WTC11 (cell line): ENCODE measurements at regions not wholly inside any gene's neighbourhood (a gene's known extent, or its start where the extent isn't known, plus 50 kb on each side); places are given as distances from the start of the nearest gene placed in this dataset.
"Not testable (repeated sequence)": the region's sequence is repeated elsewhere in the genome, so short reads cannot be mapped to it uniquely, and the experiment has no call there.

Experiments used
- ATAC-seq: fragments of 200-7000 bp; cut with Tn5 transposase; 2 replicates; pipeline ENCODE4 v1.10.0; 2021; ENCODE audit warnings: mild to moderate bottlenecking, moderate library complexity
- CTCF ChIA-PET: fragments of 300-600 bp; sonication (Branson Sonifier 250); formaldehyde crosslinking; loops from one replicate; lab custom pipeline; 2021; ENCODE audit warnings: antibody characterized with exemption; lab: Charles Lee
- POLR2A ChIA-PET: fragments of 350-600 bp; sonication (Branson Sonifier 250); formaldehyde crosslinking; loops from one replicate; lab custom pipeline; 2021; ENCODE audit warnings: antibody characterized with exemption; lab: Charles Lee
- DNase-seq: peaks from one replicate; pipeline ENCODE4 v3.0.0; 2021; ENCODE audit warnings: low spot score
- H3K27ac Mint-ChIP-seq: 2 replicates; pipeline ENCODE4 v1.8.0; 2021; ENCODE audit warnings: mixed read lengths
- H3K27me3 Mint-ChIP-seq: 2 replicates; pipeline ENCODE4 v1.8.0; 2021; ENCODE audit warnings: low read depth, mild to moderate bottlenecking, moderate library complexity, mixed read lengths
- H3K36me3 Mint-ChIP-seq: 2 replicates; pipeline ENCODE4 v1.8.0; 2021; ENCODE audit warnings: mixed read lengths
- H3K4me1 Mint-ChIP-seq: 2 replicates; pipeline ENCODE4 v1.8.0; 2022; ENCODE audit warnings: mixed read lengths
- H3K4me3 Mint-ChIP-seq: 2 replicates; pipeline ENCODE4 v1.8.0; 2021; ENCODE audit warnings: mild to moderate bottlenecking, moderate library complexity, mixed read lengths
- H3K9me3 Mint-ChIP-seq: 2 replicates; pipeline ENCODE4 v1.8.0; 2021; ENCODE audit warnings: mixed read lengths

DNA sequence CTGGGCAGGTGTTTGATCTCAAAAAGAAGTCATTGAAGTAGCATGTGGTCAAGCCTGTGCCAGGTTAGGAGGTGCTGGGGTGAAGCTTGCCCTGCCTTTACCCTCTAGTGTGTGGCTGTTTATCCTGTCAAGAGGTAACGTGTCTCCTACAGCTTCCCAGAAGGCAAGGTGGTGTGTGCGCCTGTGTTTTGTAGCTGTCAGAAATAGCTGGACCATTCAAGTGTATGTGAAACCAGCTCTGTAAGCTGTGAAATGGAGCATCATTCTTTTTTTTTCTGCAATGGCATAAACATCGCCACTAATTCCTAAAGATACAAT is 155.1 kb downstream of the BCL2L11 start:
- H3K9me3 Mint-ChIP-seq, H3K27me3 Mint-ChIP-seq, DNase-seq, H3K36me3 Mint-ChIP-seq, CTCF ChIA-PET, ATAC-seq, H3K4me3 Mint-ChIP-seq, POLR2A ChIA-PET, H3K4me1 Mint-ChIP-seq, H3K27ac Mint-ChIP-seq: not testable (repeated sequence)

DNA sequence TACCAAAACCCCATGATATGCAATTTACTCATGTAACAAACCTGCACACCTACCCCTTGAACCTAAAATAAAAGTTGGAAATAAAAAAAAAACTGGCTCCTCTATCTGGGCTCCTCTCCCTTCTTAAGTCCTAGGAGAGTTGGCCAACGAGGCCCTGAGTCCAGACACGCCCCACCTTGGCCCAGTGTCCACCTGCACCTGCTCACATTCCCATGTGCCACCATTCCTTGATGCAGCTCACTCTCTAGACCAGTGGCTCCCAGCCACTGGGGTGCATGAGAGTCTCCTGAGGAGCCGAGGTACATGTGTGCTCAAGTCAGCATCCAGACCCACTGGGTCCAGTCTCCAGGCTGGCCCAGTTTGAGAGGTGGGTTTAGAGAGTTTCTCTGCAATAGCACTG is 157.4 kb downstream of the BCL2L11 start:
- H3K9me3 Mint-ChIP-seq, H3K27me3 Mint-ChIP-seq, H3K4me3 Mint-ChIP-seq, H3K4me1 Mint-ChIP-seq, ATAC-seq, POLR2A ChIA-PET, CTCF ChIA-PET, DNase-seq, H3K36me3 Mint-ChIP-seq, H3K27ac Mint-ChIP-seq: not testable (repeated sequence)

DNA sequence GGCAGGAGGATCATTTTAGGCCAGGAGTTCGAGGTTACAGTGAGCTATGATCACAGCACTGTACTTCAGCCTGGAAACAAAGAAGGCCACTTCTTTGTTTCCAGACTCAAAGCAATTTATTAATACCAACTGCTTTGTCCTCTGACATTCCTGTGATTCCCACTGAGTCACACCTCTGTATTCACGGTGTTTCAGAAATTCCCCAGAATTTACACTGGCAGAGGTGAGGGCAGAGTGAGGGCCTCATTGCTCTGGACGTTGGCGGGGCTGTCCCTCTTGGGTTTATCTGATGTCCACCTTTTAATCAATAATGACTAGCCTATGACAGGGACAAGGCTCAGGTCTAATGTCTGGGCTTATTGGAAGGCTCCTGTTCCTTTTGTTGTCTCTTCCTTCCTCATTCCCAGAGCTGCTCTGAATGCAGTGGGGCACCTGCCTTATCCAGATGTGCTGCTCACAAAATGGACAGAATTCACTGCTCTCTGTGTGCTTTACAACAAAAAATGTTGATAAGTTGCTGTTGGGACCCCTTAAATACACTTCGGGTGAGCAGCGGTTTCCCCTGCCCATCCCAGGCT is 160.1 kb downstream of the BCL2L11 start:
- H3K4me3 Mint-ChIP-seq, H3K27me3 Mint-ChIP-seq, CTCF ChIA-PET, POLR2A ChIA-PET, H3K4me1 Mint-ChIP-seq, ATAC-seq, H3K36me3 Mint-ChIP-seq, H3K9me3 Mint-ChIP-seq, DNase-seq, H3K27ac Mint-ChIP-seq: not testable (repeated sequence)

DNA sequence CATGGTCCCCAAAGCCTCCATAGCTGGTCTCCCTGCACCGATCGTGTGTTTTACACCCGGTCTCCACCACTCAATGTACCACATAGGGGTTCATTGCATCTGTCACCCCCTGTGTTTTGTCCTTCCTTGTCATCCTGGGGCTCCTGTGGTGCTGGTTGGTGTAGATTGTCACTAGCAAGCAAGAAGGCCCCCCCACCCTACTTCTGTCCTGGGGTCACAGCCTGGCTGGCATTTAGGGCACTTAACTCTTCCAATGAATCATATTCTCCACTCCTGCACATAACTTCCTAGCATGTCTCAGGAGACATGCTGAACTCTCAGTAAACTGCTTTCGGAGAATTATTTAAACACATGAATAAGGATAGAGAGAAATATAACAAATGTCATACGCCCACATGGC is 161.4 kb downstream of the BCL2L11 start:
- ATAC-seq, POLR2A ChIA-PET: not testable (repeated sequence)

DNA sequence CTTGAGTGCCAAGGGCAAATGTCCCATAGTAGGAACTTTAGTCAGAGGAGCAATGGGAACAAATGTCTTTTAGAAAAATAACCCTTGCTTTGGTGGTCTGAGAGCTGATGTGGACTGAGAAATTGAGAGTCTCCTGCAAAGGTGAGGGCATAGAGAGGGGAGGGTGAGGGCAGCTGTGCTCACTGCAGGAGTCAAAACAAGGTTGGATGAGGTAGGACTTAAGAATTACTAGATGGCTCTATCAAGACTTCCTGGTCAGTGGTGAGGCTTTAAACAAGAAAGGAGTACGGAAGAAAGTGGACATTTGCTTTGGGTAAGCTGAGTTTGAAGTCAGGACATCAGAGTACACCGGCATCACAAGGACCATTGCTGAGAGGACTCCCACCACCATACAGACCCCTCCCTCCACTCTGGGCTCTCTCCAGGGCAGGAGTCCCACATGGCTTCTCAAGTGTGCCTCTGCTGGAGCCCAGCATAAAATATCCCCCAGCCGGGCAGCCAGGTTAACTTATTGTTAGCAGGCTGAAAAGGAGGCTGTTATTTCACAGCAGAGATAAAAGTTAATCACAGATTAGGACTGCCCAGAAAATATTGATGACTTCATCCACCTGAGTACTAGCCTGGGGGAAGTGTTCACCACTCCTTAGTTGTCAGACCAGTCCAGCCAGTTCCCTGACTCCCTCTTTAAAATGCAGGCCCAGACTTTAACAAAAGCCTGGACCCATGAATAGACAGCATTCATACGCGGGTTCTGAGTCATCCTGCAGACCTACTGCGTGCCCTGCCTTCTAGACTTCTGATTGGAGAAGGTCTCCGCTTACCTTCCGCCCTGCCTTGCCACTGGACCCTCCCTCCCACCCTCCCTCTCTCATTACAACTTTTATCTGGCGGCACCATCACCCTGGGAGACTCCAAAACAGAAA is 167.2 kb downstream of the BCL2L11 start:
- H3K27ac Mint-ChIP-seq, result not testable (repeated sequence)

More for the DNA sequence above, 161.4 kb downstream of the BCL2L11 start:
- H3K4me3 Mint-ChIP-seq, H3K36me3 Mint-ChIP-seq, H3K9me3 Mint-ChIP-seq, H3K27me3 Mint-ChIP-seq, CTCF ChIA-PET, H3K27ac Mint-ChIP-seq, H3K4me1 Mint-ChIP-seq, DNase-seq: not testable (repeated sequence)

DNA sequence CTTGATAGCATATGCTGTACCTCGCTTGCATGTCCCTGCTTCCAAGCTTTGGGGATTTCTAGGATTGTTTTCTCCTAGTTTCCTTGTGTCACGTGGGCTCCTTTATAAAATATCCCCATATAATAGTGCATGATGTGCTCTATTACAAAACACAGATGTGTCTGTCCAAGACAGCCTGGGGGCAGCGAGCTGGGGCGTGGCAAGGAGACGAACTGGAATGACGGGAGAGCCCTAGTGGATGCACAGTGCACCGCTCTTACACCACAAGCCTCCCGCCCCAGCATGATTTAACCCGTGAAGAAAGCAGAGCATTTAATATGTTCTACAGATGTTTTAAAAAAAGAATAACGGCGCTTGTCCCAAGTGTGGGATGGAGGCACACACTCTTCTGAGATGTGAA is 169.7 kb downstream of the BCL2L11 start:
- H3K27me3 Mint-ChIP-seq, H3K4me3 Mint-ChIP-seq, H3K27ac Mint-ChIP-seq, POLR2A ChIA-PET, H3K36me3 Mint-ChIP-seq, DNase-seq, H3K4me1 Mint-ChIP-seq, ATAC-seq, H3K9me3 Mint-ChIP-seq, CTCF ChIA-PET: not testable (repeated sequence)

More for the DNA sequence above, 167.2 kb downstream of the BCL2L11 start:
- CTCF ChIA-PET, H3K4me1 Mint-ChIP-seq, H3K4me3 Mint-ChIP-seq, POLR2A ChIA-PET, H3K36me3 Mint-ChIP-seq, H3K9me3 Mint-ChIP-seq, H3K27me3 Mint-ChIP-seq: not testable (repeated sequence)
- ATAC-seq, result peak; percentile 96
- peak; percentile 28 for DNase-seq

DNA sequence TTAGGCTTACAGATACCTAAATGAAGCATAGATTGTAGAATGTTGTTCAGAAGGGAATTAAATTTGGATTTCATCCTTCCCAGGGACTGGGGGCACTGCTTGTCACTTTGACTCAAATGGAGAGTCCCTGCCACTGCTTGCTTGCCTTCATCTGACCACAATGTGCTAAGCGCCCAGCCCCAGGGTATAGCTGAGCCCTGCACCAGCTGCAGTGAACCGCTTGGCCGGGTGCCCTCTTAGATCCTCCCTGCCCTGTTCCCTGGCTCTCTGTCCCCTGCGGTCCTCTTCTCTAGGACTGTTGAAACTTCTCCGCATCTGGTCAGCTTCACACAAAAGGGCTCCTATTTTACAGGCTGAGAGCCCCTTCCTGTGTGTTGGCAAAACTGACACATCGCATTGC is 170.9 kb downstream of the BCL2L11 start:
- H3K27ac Mint-ChIP-seq, H3K4me3 Mint-ChIP-seq, ATAC-seq, H3K9me3 Mint-ChIP-seq, DNase-seq, POLR2A ChIA-PET, H3K4me1 Mint-ChIP-seq, H3K27me3 Mint-ChIP-seq, H3K36me3 Mint-ChIP-seq, CTCF ChIA-PET: not testable (repeated sequence)

DNA sequence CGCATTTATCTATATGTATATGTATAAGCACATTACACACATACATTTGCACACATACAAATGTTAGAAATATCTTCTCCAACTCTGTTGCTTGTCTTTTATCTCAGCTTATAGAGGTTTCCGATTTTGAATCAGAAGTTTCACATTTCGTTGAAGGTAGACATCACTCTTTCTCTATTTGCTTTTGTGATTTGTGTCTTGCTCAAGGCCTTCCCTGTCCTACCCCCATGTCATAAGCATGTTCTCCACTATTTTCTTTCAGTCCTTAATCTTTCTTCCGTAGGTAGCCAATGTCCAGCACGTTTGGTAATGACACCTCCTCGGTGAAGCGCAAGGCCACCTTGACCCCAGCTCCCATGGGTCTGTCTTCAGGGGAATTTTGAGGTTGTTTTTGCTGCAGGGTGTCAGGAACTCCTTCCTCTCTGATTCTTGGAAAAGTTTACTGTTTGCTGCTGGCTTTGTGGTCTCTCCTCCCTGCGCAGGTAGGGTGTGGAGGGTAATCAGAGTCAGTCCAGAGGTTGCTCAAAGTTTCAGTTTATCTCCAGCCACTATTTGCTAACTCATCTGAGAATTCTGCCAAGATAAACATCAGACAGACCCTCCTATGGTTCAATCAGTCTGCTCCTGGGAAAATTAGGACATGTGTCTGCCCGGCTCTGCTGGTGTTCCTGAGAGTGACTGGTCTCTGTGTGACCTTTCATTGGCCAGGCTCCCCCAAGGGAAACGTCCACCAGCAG is 171.7 kb downstream of the BCL2L11 start:
- H3K9me3 Mint-ChIP-seq, H3K4me3 Mint-ChIP-seq, H3K4me1 Mint-ChIP-seq, H3K27ac Mint-ChIP-seq, DNase-seq, POLR2A ChIA-PET, ATAC-seq, H3K27me3 Mint-ChIP-seq, CTCF ChIA-PET, H3K36me3 Mint-ChIP-seq: not testable (repeated sequence)

- POLR2A ChIA-PET, H3K27ac Mint-ChIP-seq, CTCF ChIA-PET, H3K27me3 Mint-ChIP-seq, H3K4me1 Mint-ChIP-seq, H3K36me3 Mint-ChIP-seq, H3K4me3 Mint-ChIP-seq, DNase-seq, H3K9me3 Mint-ChIP-seq, ATAC-seq: not testable (repeated sequence)
Observed at GRCh38 chr2:111294699-111295098, 174.0 kb downstream of the BCL2L11 start.

GRCh38 chr2:111296122-111296804 is 175.5 kb downstream of the BCL2L11 start:
- H3K4me1 Mint-ChIP-seq, POLR2A ChIA-PET, H3K36me3 Mint-ChIP-seq, H3K9me3 Mint-ChIP-seq, H3K4me3 Mint-ChIP-seq, DNase-seq, CTCF ChIA-PET, H3K27ac Mint-ChIP-seq, H3K27me3 Mint-ChIP-seq: not testable (repeated sequence)
- ATAC-seq, result peak; percentile 34; the same call in 1 of the 2 replicates

DNA sequence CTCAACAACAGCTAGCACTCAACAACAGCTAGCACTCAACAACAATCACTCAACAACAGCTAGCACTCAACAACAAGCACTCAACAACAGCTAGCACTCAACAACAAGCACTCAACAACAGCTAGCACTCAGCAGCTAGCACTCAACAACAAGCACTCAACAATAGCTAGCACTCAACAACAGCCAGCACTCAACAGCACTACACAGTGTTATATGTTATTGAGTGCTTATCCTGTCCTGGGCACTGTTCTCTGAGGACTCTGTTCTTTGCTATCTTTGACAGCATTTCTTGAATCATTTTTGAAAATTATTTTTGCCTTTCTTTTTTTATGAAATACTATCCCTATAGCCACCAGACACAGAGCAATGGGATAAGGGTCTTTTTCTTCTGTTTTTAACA is 176.4 kb downstream of the BCL2L11 start:
- H3K4me3 Mint-ChIP-seq, H3K36me3 Mint-ChIP-seq, H3K27ac Mint-ChIP-seq, CTCF ChIA-PET, H3K27me3 Mint-ChIP-seq, POLR2A ChIA-PET, ATAC-seq, H3K9me3 Mint-ChIP-seq, H3K4me1 Mint-ChIP-seq, DNase-seq: not testable (repeated sequence)

DNA sequence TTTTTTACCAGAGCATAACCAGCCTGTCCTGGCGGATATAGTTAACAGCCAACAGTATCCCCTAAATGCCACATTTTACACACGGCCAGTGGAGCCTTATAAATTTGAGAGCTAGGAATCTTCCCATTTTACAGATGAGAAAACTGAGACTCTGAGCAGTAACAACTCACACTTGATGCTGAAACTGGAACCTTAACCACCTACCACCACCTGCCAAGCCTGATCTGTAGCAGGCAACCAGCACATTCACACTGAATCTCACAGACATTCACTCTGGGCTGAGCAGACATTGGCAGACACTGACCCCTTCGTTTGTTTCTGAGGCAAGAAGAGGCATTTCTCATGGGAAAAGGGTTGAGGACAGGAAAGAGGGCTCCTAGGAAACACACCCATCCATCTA is 178.2 kb downstream of the BCL2L11 start:
- H3K9me3 Mint-ChIP-seq, H3K4me3 Mint-ChIP-seq, ATAC-seq, DNase-seq, H3K36me3 Mint-ChIP-seq, H3K27me3 Mint-ChIP-seq, POLR2A ChIA-PET, CTCF ChIA-PET, H3K27ac Mint-ChIP-seq, H3K4me1 Mint-ChIP-seq: not testable (repeated sequence)
